Astrocyte (in vitro differentiated cells and primary cell): ENCODE measurements at regions not wholly inside any gene's neighbourhood (a gene's known extent, or its start where the extent isn't known, plus 50 kb on each side); places are given as distances from the start of the nearest gene placed in this dataset.

ENCODE experiments used
- EZH2 ChIP-seq: IDR thresholded peaks from 2 replicates; pipeline ENCODE4 v1.6.1; 2012; ENCODE audit warnings: mild to moderate bottlenecking, low read length, inconsistent platforms; ENCODE audit not compliant: insufficient read depth
- TF ChIP-seq, protein P1 (sequence below): IDR thresholded peaks from 2 replicates; pipeline ENCODE4 v1.5.1; 2011; ENCODE audit warnings: low read depth, mild to moderate bottlenecking, inconsistent platforms, low read length, moderate library complexity; ENCODE audit not compliant: insufficient read depth

DNA sequence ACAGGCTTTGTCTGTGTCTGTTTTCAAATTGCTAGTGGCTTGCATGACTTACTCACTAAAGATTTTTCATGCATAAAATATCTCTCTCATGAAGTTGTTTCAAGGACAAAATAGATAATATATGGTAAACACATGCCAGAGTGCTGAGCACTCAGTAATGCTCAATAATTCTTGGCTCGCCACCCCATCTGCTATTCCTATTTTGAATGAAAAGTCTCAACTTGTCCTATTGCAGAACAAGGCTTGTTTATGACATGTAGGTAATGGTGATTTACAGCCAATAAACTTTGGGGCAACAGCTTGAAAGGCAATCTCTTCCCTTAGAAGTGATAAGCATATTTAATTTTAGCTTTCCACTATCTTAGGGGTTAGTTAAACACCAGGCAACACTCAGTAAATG, 789.0 kb upstream of the ROBO1 start:
- TF ChIP-seq, protein P1, sequence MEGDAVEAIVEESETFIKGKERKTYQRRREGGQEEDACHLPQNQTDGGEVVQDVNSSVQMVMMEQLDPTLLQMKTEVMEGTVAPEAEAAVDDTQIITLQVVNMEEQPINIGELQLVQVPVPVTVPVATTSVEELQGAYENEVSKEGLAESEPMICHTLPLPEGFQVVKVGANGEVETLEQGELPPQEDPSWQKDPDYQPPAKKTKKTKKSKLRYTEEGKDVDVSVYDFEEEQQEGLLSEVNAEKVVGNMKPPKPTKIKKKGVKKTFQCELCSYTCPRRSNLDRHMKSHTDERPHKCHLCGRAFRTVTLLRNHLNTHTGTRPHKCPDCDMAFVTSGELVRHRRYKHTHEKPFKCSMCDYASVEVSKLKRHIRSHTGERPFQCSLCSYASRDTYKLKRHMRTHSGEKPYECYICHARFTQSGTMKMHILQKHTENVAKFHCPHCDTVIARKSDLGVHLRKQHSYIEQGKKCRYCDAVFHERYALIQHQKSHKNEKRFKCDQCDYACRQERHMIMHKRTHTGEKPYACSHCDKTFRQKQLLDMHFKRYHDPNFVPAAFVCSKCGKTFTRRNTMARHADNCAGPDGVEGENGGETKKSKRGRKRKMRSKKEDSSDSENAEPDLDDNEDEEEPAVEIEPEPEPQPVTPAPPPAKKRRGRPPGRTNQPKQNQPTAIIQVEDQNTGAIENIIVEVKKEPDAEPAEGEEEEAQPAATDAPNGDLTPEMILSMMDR = no peak
- no peak for TF ChIP-seq EZH2
